IMR-90 (cell line): ENCODE measurements at regions not wholly inside any gene's neighbourhood (a gene's known extent, or its start where the extent isn't known, plus 50 kb on each side); places are given as distances from the start of the nearest gene placed in this dataset.
"Not testable (repeated sequence)": the region's sequence is repeated elsewhere in the genome, so short reads cannot be mapped to it uniquely, and the experiment has no call there.

Experiments used
- ATAC-seq: fragments of 200-7000 bp; cut with Tn5 transposase; 2 replicates; pipeline ENCODE4 v1.9.1; 2020; ENCODE audit warnings: low read depth, mild to moderate bottlenecking, moderate library complexity
- BruUV-seq: library from RNA; stranded (reverse); fragments of 400-500 nt; replicated peaks from 2 replicates; lab custom pipeline; 2021; lab: Mats Ljungman, UMichigan
- CTCF ChIA-PET: fragments of 300-600 bp; formaldehyde crosslinking; extraction: SDS; loops from one replicate; lab custom pipeline; 2021; ENCODE audit warnings: antibody characterized with exemption; lab: Yijun Ruan, JAX
- POLR2A ChIA-PET: fragments of 300-600 bp; sonication (Branson Sonifier 250); formaldehyde crosslinking; loops from one replicate; lab custom pipeline; 2022; ENCODE audit warnings: antibody characterized with exemption; ENCODE audit not compliant: unreplicated experiment; lab: Charles Lee
- DNase-seq: peaks from one replicate; pipeline ENCODE4 v3.0.0; 2013
- H2AFZ ChIP-seq: replicated peaks from 2 replicates; pipeline ENCODE3; 2013; ENCODE audit warnings: low read length, mild to moderate bottlenecking; ENCODE audit not compliant: poor library complexity
- H2AK5ac ChIP-seq: 2 replicates; pipeline ENCODE4 v1.6.1; 2013; ENCODE audit warnings: low read depth, low read length, inconsistent platforms
- H2AK9ac ChIP-seq: replicated peaks from 2 replicates; pipeline ENCODE3; 2013; ENCODE audit warnings: mild to moderate bottlenecking, low read depth, low read length, moderate library complexity; ENCODE audit not compliant: poor library complexity
- H2BK120ac ChIP-seq: 2 replicates; pipeline ENCODE4 v1.6.1; 2013; ENCODE audit warnings: low read depth, low read length, inconsistent platforms
- H2BK15ac ChIP-seq: 3 replicates; pipeline ENCODE4 v1.6.1; 2013; ENCODE audit warnings: low read depth, low read length, inconsistent platforms
- H2BK20ac ChIP-seq: 2 replicates; pipeline ENCODE4 v1.6.1; 2013; ENCODE audit warnings: low read depth, mild to moderate bottlenecking, inconsistent platforms, low read length, moderate library complexity
- H2BK5ac ChIP-seq: 2 replicates; pipeline ENCODE4 v1.6.1; 2013; ENCODE audit warnings: mild to moderate bottlenecking, low read depth, low read length, inconsistent platforms; ENCODE audit not compliant: poor library complexity, severe bottlenecking
- H3K14ac ChIP-seq: replicated peaks from 2 replicates; pipeline ENCODE4 v1.6.1; 2013; ENCODE audit warnings: low read depth, low read length, inconsistent platforms
- H3K18ac ChIP-seq: 2 replicates; pipeline ENCODE4 v1.6.1; 2013; ENCODE audit warnings: low read depth, low read length, control low read depth
- H3K23ac ChIP-seq: 2 replicates; pipeline ENCODE4 v1.6.1; 2013; ENCODE audit warnings: low read depth, low read length, inconsistent platforms
- H3K27ac ChIP-seq: 2 replicates; pipeline ENCODE4 v1.5.1; 2013; ENCODE audit warnings: mild to moderate bottlenecking, control low read depth, low read length; ENCODE audit not compliant: insufficient read depth
- H3K27me3 ChIP-seq: 2 replicates; pipeline ENCODE4 v1.6.1; 2013; ENCODE audit warnings: low read length; ENCODE audit not compliant: control insufficient read depth, insufficient read depth
- H3K36me3 ChIP-seq: 2 replicates; pipeline ENCODE4 v1.6.1; 2013; ENCODE audit warnings: low read length, mixed read lengths; ENCODE audit not compliant: control insufficient read depth, insufficient read depth
- H3K4ac ChIP-seq: 2 replicates; pipeline ENCODE4 v1.6.1; 2013; ENCODE audit warnings: low read depth, low read length, inconsistent platforms
- H3K4me1 ChIP-seq: 2 replicates; pipeline ENCODE4 v1.6.1; 2013; ENCODE audit warnings: low read length, mixed read lengths; ENCODE audit not compliant: control insufficient read depth, insufficient read depth
- H3K4me2 ChIP-seq: 2 replicates; pipeline ENCODE4 v1.6.1; 2013; ENCODE audit warnings: low read depth, mild to moderate bottlenecking, control low read depth, low read length, moderate library complexity
- H3K4me3 ChIP-seq: 2 replicates; pipeline ENCODE4 v1.5.1; 2013; ENCODE audit warnings: low read depth, mild to moderate bottlenecking, control low read depth, low read length, moderate library complexity; ENCODE audit not compliant: insufficient read depth
- H3K56ac ChIP-seq: 2 replicates; pipeline ENCODE4 v1.6.1; 2013; ENCODE audit warnings: low read length, inconsistent platforms; ENCODE audit not compliant: insufficient read depth; ENCODE audit errors: extremely low read depth
- H3K79me1 ChIP-seq, 2 experiments: 2 replicates each; pipeline ENCODE4 v1.6.1; 2013; ENCODE audit warnings: low read length in 2 of 2, inconsistent platforms in 1 of 2, low read depth in 1 of 2
- H3K9ac ChIP-seq: 2 replicates; pipeline ENCODE4 v1.6.1; 2013; ENCODE audit warnings: low read depth, low read length, control low read depth
- H3K9me1 ChIP-seq: 2 replicates; pipeline ENCODE4 v1.6.1; 2013; ENCODE audit warnings: low read length, inconsistent platforms; ENCODE audit not compliant: insufficient read depth
- H3K9me3 ChIP-seq: 2 replicates; pipeline ENCODE4 v1.6.1; 2013; ENCODE audit warnings: low read length; ENCODE audit not compliant: control insufficient read depth, insufficient read depth
- H4K20me1 ChIP-seq: 2 replicates; pipeline ENCODE4 v1.6.1; 2013; ENCODE audit warnings: low read length, inconsistent platforms; ENCODE audit not compliant: insufficient read depth
- H4K5ac ChIP-seq: 2 replicates; pipeline ENCODE4 v1.6.1; 2013; ENCODE audit warnings: mild to moderate bottlenecking, low read depth, low read length, control low read depth
- H4K8ac ChIP-seq, 2 experiments: 2 replicates each; pipeline ENCODE4 v1.6.1; 2013; ENCODE audit warnings: low read depth in 2 of 2, low read length in 2 of 2, control low read depth in 1 of 2, inconsistent platforms in 1 of 2
- H4K91ac ChIP-seq: 2 replicates; pipeline ENCODE4 v1.6.1; 2013; ENCODE audit warnings: low read depth, low read length, inconsistent platforms; ENCODE audit not compliant: insufficient read depth
- WGBS, 2 experiments: methylation state at CpG; one replicate each; pipeline versions ENCODE4 v1.1.5 to v1.1.7; 2013; ENCODE audit warnings: missing lambda C conversion rate in 2 of 2; ENCODE audit not compliant: insufficient read length in 1 of 2; ENCODE audit errors: extremely low coverage in 2 of 2; 5-methylcytosine and 5-hydroxymethylcytosine counted together
- dilution Hi-C: fragments of 300-500 bp; cut with HindIII; formaldehyde crosslinking; loops from one replicate; pipeline ENCODE4 v1.14.3; 2018; ENCODE audit warnings: low sequenced_read_pairs; ENCODE audit not compliant: unreplicated experiment
- in situ Hi-C: fragments of 300-500 bp; cut with MboI; formaldehyde crosslinking; loops from 3 replicates; pipeline ENCODE4 v1.14.3; 2019; ENCODE audit warnings: low sequenced_read_pairs, inconsistent platforms, mixed read lengths
- intact Hi-C: fragments of 100-400 bp; cut with micrococcal nuclease; formaldehyde crosslinking; loops from 2 replicates; pipeline ENCODE4 v1.10.0; 2022

GRCh38 chr18:46229641-46230040 lies 125.5 kb downstream of the HAUS1 start:
- H4K5ac ChIP-seq, H3K14ac ChIP-seq, in situ Hi-C loops, CTCF ChIA-PET, H3K23ac ChIP-seq, H3K4me3 ChIP-seq, H3K18ac ChIP-seq, H3K4me2 ChIP-seq, H3K36me3 ChIP-seq, H3K4me1 ChIP-seq, POLR2A ChIA-PET, H2BK120ac ChIP-seq, H2AK9ac ChIP-seq, H3K4ac ChIP-seq, DNase-seq, H3K9me3 ChIP-seq, intact Hi-C loops, H2BK15ac ChIP-seq, H2AFZ ChIP-seq, H3K27me3 ChIP-seq, H2BK20ac ChIP-seq, ATAC-seq, H3K27ac ChIP-seq, H4K8ac ChIP-seq, H3K9me1 ChIP-seq, H3K56ac ChIP-seq, dilution Hi-C loops, H2AK5ac ChIP-seq, BruUV-seq, H4K20me1 ChIP-seq, H4K91ac ChIP-seq, H3K9ac ChIP-seq, H2BK5ac ChIP-seq: not testable (repeated sequence)
- H3K79me1 ChIP-seq: peaks cover 12 to 36% of the 10 kb centered on the region in 2 experiments
- WGBS, 2 experiments: 100% methylated on average over 2 of the region's 11 CpGs; no CpG with 5 or more reads in 1 of the 2 experiments
